OCI-LY1 (cell line): ENCODE measurements at regions not wholly inside any gene's neighbourhood (a gene's known extent, or its start where the extent isn't known, plus 50 kb on each side); places are given as distances from the start of the nearest gene placed in this dataset.
"Not testable (repeated sequence)": the region's sequence is repeated elsewhere in the genome, so short reads cannot be mapped to it uniquely, and the experiment has no call there.

Source experiments
- H2AFZ ChIP-seq: fragments of 200-600 bp; sonication (generic), shearing (Covaris generic); 2 replicates; pipeline ENCODE4 v1.6.0; 2014; ENCODE audit warnings: antibody characterized with exemption, mild to moderate bottlenecking, low read length
- H3F3A ChIP-seq: fragments of 200-600 bp; sonication (generic), shearing (Covaris generic); 2 replicates; pipeline ENCODE4 v1.6.0; 2014; ENCODE audit warnings: mild to moderate bottlenecking, antibody characterized with exemption, low read length, moderate library complexity; ENCODE audit not compliant: insufficient read depth
- H3K27ac ChIP-seq: fragments of 200-600 bp; sonication (generic); 2 replicates; pipeline ENCODE4 v1.5.1; 2014; ENCODE audit warnings: low read length, mixed run types, mild to moderate bottlenecking, low read depth; ENCODE audit not compliant: poor library complexity, severe bottlenecking
- H3K27me3 ChIP-seq: fragments of 200-600 bp; sonication (generic); 2 replicates; pipeline ENCODE4 v1.6.0; 2014; ENCODE audit warnings: antibody characterized with exemption, mild to moderate bottlenecking, low read length, moderate library complexity; ENCODE audit not compliant: insufficient read depth
- H3K36me3 ChIP-seq: fragments of 200-600 bp; sonication (generic); 2 replicates; pipeline ENCODE4 v1.6.1; 2014; ENCODE audit warnings: mild to moderate bottlenecking, antibody characterized with exemption, low read length, moderate library complexity, mixed read lengths; ENCODE audit not compliant: insufficient read depth
- H3K4me1 ChIP-seq: fragments of 200-600 bp; sonication (generic); 2 replicates; pipeline ENCODE4 v1.5.1; 2014; ENCODE audit warnings: mild to moderate bottlenecking, low read length, moderate library complexity; ENCODE audit not compliant: insufficient read depth, severe bottlenecking
- H3K4me2 ChIP-seq: fragments of 200-600 bp; sonication (generic), shearing (Covaris generic); 2 replicates; pipeline ENCODE4 v1.6.1; 2014; ENCODE audit warnings: low read length
- H3K4me3 ChIP-seq: fragments of 200-600 bp; sonication (generic); 2 replicates; pipeline ENCODE4 v1.5.1; 2014; ENCODE audit warnings: low read length, low read depth, mild to moderate bottlenecking, mixed read lengths; ENCODE audit not compliant: poor library complexity, severe bottlenecking
- H3K79me2 ChIP-seq: fragments of 200-600 bp; shearing (Covaris generic); 2 replicates; pipeline ENCODE4 v1.6.1; 2016; ENCODE audit warnings: mixed run types, low read length, mixed read lengths; ENCODE audit not compliant: insufficient read depth
- H3K9ac ChIP-seq: fragments of 200-600 bp; sonication (generic), shearing (Covaris generic); 2 replicates; pipeline ENCODE4 v1.6.1; 2014; ENCODE audit warnings: mild to moderate bottlenecking, low read length, mixed read lengths
- H3K9me2 ChIP-seq: fragments of 200-600 bp; sonication (generic), shearing (Covaris generic); 2 replicates; pipeline ENCODE4 v1.6.1; 2014; ENCODE audit warnings: low read depth, mild to moderate bottlenecking, low read length, mixed read lengths
- H3K9me3 ChIP-seq: fragments of 200-600 bp; shearing (Covaris generic); 2 replicates; pipeline ENCODE4 v1.6.1; 2014; ENCODE audit warnings: low read length, mixed read lengths
- H4K20me1 ChIP-seq: fragments of 200-600 bp; sonication (generic), shearing (Covaris generic); 2 replicates; pipeline ENCODE4 v1.6.0; 2016; ENCODE audit warnings: mild to moderate bottlenecking, low read length; ENCODE audit not compliant: insufficient read depth
- CTCF ChIP-seq: fragments of 200-600 bp; sonication (generic), shearing (Covaris generic); IDR thresholded peaks from 2 replicates; pipeline ENCODE4 v1.5.1; 2017; ENCODE audit warnings: mild to moderate bottlenecking, antibody characterized with exemption, low read length, moderate library complexity, mixed read lengths
- EZH2 ChIP-seq: fragments of 200-600 bp; sonication (generic), shearing (Covaris generic); IDR thresholded peaks from 2 replicates; pipeline ENCODE4 v1.8.0; 2017; ENCODE audit warnings: borderline replicate concordance, mixed run types, mild to moderate bottlenecking, antibody characterized with exemption, low read length, moderate library complexity, mixed read lengths

- Histone ChIP-seq H3K4me3 (no peak overlapping the region), H3F3A (no peaks in the 10 kb centered on the region), H3K4me2 (no peak overlapping the region), H3K79me2 (no peaks in the 10 kb centered on the region), H3K9me3 (no peaks in the 10 kb centered on the region), H2AFZ (no peak overlapping the region), H3K4me1 (peaks cover 22% of the 10 kb centered on the region), H3K9me2 (no peaks in the 10 kb centered on the region), H3K27me3 (no peaks in the 10 kb centered on the region), H4K20me1 (no peaks in the 10 kb centered on the region), H3K36me3 (no peaks in the 10 kb centered on the region), H3K9ac (no peak overlapping the region), H3K27ac (no peak overlapping the region)
- TF ChIP-seq EZH2 (no peak), CTCF (no peak)
Observed at GRCh38 chr17:37815536-37815935, 70.7 kb upstream of the HNF1B start.

GRCh38 chr17:37813751-37814150 lies 68.9 kb upstream of the HNF1B start:
- Histone ChIP-seq H3K4me2 (no peak overlapping the region), H2AFZ (no peak overlapping the region), H3K4me1 (peaks cover 5% of the 10 kb centered on the region), H3K4me3 (no peak overlapping the region), H3K36me3 (no peaks in the 10 kb centered on the region), H3K9me2 (no peaks in the 10 kb centered on the region), H3K9ac (no peak overlapping the region), H3K9me3 (no peaks in the 10 kb centered on the region), H3K27me3 (no peaks in the 10 kb centered on the region), H3K27ac (no peak overlapping the region), H3F3A (no peaks in the 10 kb centered on the region), H3K79me2 (no peaks in the 10 kb centered on the region), H4K20me1 (no peaks in the 10 kb centered on the region)
- TF ChIP-seq CTCF, result no peak
- TF ChIP-seq EZH2, result no peak

GRCh38 chr17:37808846-37809245 lies 64.0 kb upstream of the HNF1B start:
- H3K4me1 ChIP-seq, H3K4me3 ChIP-seq, H3F3A ChIP-seq, H4K20me1 ChIP-seq, H3K27ac ChIP-seq, H3K9me2 ChIP-seq, H3K9me3 ChIP-seq, H3K4me2 ChIP-seq, H3K27me3 ChIP-seq, H2AFZ ChIP-seq, H3K79me2 ChIP-seq, H3K36me3 ChIP-seq, H3K9ac ChIP-seq: not testable (repeated sequence)

- Histone ChIP-seq H3K9ac (no peak overlapping the region), H3K4me1 (no peaks in the 10 kb centered on the region), H4K20me1 (no peaks in the 10 kb centered on the region), H3K27ac (no peak overlapping the region), H3K36me3 (no peaks in the 10 kb centered on the region), H3K79me2 (no peaks in the 10 kb centered on the region), H3K9me2 (no peaks in the 10 kb centered on the region), H3K27me3 (peaks cover 6% of the 10 kb centered on the region; the same call in 1 of the 2 replicates), H2AFZ (no peak overlapping the region), H3K9me3 (no peaks in the 10 kb centered on the region), H3F3A (no peaks in the 10 kb centered on the region), H3K4me2 (no peak overlapping the region), H3K4me3 (no peak overlapping the region)
- no peak for TF ChIP-seq EZH2
- no peak for TF ChIP-seq CTCF
Observed at GRCh38 chr17:37802712-37803416, 58.0 kb upstream of the HNF1B start.
